ENCODE measurements at regions not wholly inside any gene's neighbourhood (a gene's known extent, or its start where the extent isn't known, plus 50 kb on each side); places are given as distances from the start of the nearest gene placed in this dataset.

DNA sequence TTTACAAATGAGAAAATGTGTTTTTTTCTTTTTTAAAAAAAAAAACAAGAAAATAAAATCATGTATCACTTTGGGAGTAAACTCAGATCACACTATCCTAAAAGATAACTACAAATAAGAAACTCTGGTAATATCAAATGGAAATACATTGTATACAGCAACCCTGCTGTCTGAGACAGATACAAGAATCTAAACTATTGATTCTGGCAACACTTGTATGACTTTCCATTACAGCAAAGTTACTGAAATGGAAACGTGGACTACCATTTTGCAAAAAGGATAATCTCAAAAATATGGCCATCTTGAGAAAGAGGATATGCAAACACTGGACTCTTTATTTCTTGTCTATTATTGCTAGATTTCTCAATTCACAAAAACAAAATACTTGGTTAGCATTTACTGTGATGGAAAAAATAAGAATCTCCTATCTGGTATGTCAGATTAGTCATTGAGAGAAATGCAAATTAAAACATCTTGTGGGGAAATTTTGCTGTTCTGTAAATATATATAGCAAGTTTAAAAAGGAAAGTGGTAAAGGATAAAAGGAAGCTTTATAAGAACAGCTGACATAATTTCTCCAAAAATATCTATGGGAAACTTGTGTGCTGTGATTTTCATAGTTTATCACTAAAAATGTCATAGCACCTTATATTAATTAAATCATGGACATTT is 112.9 kb upstream of the FER start:
- Histone ChIP-seq H3K27me3 (ENCODE audit: control insufficient read depth, low read length) (0 out of 2 replicates have a peak, but pooled peaks cover 3% of the 10 kb centered on the region), H3K4me1 (ENCODE audit: control insufficient read depth, low read length) (no peaks in the 10 kb centered on the region), H3K36me3 (ENCODE audit: control insufficient read depth, low read length) (no peaks in the 10 kb centered on the region), H3K9me2 (replicated peaks; ENCODE audit: control insufficient read depth, low read length) (no peaks in the 10 kb centered on the region), H3K9me3 (ENCODE audit: control insufficient read depth, insufficient read depth, low read length) (no peaks in the 10 kb centered on the region), H4K20me1 (ENCODE audit: control insufficient read depth, insufficient read depth, low read depth, low read length) (no peaks in the 10 kb centered on the region), H3K4me3 (ENCODE audit: low read length) (no peak overlapping the region), H3K27ac (ENCODE audit: low read depth, low read length) (no peak overlapping the region), H3K4me2 (ENCODE audit: low read length) (no peak overlapping the region), H3K79me2 (ENCODE audit: control insufficient read depth, low read length) (no peaks in the 10 kb centered on the region), H3F3A (ENCODE audit: control insufficient read depth, insufficient read depth) (no peaks in the 10 kb centered on the region)
- TF ChIP-seq, protein P1, sequence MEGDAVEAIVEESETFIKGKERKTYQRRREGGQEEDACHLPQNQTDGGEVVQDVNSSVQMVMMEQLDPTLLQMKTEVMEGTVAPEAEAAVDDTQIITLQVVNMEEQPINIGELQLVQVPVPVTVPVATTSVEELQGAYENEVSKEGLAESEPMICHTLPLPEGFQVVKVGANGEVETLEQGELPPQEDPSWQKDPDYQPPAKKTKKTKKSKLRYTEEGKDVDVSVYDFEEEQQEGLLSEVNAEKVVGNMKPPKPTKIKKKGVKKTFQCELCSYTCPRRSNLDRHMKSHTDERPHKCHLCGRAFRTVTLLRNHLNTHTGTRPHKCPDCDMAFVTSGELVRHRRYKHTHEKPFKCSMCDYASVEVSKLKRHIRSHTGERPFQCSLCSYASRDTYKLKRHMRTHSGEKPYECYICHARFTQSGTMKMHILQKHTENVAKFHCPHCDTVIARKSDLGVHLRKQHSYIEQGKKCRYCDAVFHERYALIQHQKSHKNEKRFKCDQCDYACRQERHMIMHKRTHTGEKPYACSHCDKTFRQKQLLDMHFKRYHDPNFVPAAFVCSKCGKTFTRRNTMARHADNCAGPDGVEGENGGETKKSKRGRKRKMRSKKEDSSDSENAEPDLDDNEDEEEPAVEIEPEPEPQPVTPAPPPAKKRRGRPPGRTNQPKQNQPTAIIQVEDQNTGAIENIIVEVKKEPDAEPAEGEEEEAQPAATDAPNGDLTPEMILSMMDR (IDR thresholded peaks at IDR 0.05; ENCODE audit: low read depth, low read length, poor library complexity, severe bottlenecking): no peak
- no peak for TF ChIP-seq EZH2phosphoT487 (IDR thresholded peaks at IDR 0.05; ENCODE audit: borderline replicate concordance, low read length)

DNA sequence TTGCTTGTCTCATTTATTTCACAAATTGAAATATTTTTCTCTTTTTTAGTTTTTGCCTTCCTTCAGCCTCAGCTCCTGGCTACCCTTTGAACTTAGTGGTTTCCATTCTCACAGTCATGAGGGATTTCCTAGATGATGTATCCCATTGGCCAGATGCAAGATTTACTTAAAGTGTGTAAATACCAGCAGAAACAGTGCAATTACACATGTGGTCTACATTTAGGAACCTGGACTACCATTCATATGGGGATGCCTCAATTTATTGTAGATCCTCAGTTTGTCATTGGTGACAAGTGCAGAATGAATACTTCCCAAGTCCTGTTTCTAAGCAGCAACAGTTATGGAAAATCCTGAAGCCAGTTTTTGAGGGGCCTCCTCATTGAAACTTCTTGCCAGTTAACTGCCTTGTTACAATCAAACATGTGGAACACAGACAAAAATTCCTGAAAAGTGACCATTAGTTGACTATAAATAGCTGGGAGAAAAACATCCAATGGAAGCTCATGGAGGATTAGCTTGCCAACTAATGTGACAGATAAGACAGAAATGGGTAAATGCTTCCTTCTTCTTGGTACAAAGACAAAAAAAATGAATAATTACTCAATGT is 113.6 kb upstream of the FER start:
- 0 out of 2 replicates have a peak, but pooled peaks cover 3% of the 10 kb centered on the region for H3K27me3 ChIP-seq (ENCODE audit: control insufficient read depth, low read length)
- TF ChIP-seq, protein P1 (IDR thresholded peaks at IDR 0.05; ENCODE audit: low read depth, low read length, poor library complexity, severe bottlenecking): no peak
- no peak for TF ChIP-seq EZH2phosphoT487 (IDR thresholded peaks at IDR 0.05; ENCODE audit: borderline replicate concordance, low read length)
- H3F3A ChIP-seq (ENCODE audit: control insufficient read depth, insufficient read depth): no peaks in the 10 kb centered on the region
- H3K79me2 ChIP-seq (ENCODE audit: control insufficient read depth, low read length): no peaks in the 10 kb centered on the region
- no peaks in the 10 kb centered on the region for H3K4me1 ChIP-seq (ENCODE audit: control insufficient read depth, low read length)
- no peak overlapping the region for H3K4me2 ChIP-seq (ENCODE audit: low read length)
- H3K27ac ChIP-seq (ENCODE audit: low read depth, low read length): no peak overlapping the region
- no peak overlapping the region for H3K4me3 ChIP-seq (ENCODE audit: low read length)
- no peaks in the 10 kb centered on the region for H3K36me3 ChIP-seq (ENCODE audit: control insufficient read depth, low read length)
- H4K20me1 ChIP-seq (ENCODE audit: control insufficient read depth, insufficient read depth, low read depth, low read length): no peaks in the 10 kb centered on the region
- H3K9me3 ChIP-seq (ENCODE audit: control insufficient read depth, insufficient read depth, low read length): no peaks in the 10 kb centered on the region
- no peaks in the 10 kb centered on the region for H3K9me2 ChIP-seq (replicated peaks; ENCODE audit: control insufficient read depth, low read length)

DNA sequence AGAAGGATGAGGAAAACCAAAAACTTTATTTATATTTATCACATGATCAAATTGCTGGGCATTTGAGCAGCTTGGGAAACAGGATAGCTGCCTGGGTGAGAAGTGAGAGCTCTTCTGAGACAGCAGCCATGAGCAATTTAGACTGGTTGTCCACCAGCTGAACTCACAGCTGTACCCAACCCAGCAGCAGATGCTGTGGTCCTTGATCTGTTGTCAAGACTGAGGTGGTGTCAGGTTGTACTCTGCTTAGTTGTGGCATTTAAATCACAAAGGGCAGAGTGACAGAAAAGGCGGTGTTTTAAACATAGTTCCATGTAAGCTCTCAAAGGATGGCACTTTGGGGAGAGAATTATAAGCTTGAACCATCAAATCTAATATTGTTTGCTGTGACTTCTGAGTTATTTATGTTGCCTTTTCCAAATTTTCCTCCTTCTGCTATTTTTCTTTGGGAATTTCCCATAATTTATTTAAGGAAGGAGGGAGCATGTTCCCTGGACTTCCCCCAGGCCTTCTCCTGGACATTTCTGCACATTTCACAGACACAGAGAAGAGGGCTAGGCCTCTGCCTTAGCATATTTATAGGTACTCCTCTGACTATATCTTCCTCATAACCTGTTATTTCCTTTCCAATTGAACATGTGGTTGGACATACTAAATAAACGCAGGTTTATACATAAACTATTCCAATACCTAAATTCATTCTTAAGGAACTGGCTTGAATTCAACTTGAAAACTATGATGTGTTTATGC is 117.7 kb upstream of the FER start:
- Histone ChIP-seq H3K27ac (ENCODE audit: low read depth, low read length) (no peak overlapping the region), H3K4me3 (ENCODE audit: low read length) (no peak overlapping the region), H3K4me1 (ENCODE audit: control insufficient read depth, low read length) (no peaks in the 10 kb centered on the region), H3K9me2 (replicated peaks; ENCODE audit: control insufficient read depth, low read length) (no peaks in the 10 kb centered on the region), H4K20me1 (ENCODE audit: control insufficient read depth, insufficient read depth, low read depth, low read length) (no peaks in the 10 kb centered on the region), H3F3A (ENCODE audit: control insufficient read depth, insufficient read depth) (no peaks in the 10 kb centered on the region), H3K4me2 (ENCODE audit: low read length) (no peak overlapping the region), H3K79me2 (ENCODE audit: control insufficient read depth, low read length) (no peaks in the 10 kb centered on the region), H3K9me3 (ENCODE audit: control insufficient read depth, insufficient read depth, low read length) (no peaks in the 10 kb centered on the region), H3K36me3 (ENCODE audit: control insufficient read depth, low read length) (no peaks in the 10 kb centered on the region), H3K27me3 (ENCODE audit: control insufficient read depth, low read length) (no peaks in the 10 kb centered on the region)
- TF ChIP-seq EZH2phosphoT487 (IDR thresholded peaks at IDR 0.05; ENCODE audit: borderline replicate concordance, low read length): no peak
- TF ChIP-seq, protein P1 (IDR thresholded peaks at IDR 0.05; ENCODE audit: low read depth, low read length, poor library complexity, severe bottlenecking): no peak

Data from DOHH2 (cell line).